RWPE2 (cell line): ENCODE measurements at regions not wholly inside any gene's neighbourhood (a gene's known extent, or its start where the extent isn't known, plus 50 kb on each side); places are given as distances from the start of the nearest gene placed in this dataset.

ENCODE experiments used
- ATAC-seq: fragments of 200-7000 bp; cut with Tn5 transposase; 3 replicates; pipeline ENCODE4 v1.9.1; 2021; ENCODE audit warnings: low read depth
- DNase-seq: peaks from one replicate; pipeline ENCODE4 v3.0.0-alpha.2; 2020; ENCODE audit warnings: low spot score
- H3K27ac ChIP-seq: fragments of 450-650 bp; 2 replicates; pipeline ENCODE4 v1.5.1; 2017; ENCODE audit warnings: mild to moderate bottlenecking; ENCODE audit not compliant: poor library complexity, severe bottlenecking
- H3K27me3 ChIP-seq: fragments of 250-450 bp; sonication (Bioruptor Pico); 2 replicates; pipeline ENCODE4 v1.5.1; 2021; ENCODE audit warnings: mild to moderate bottlenecking, moderate library complexity; ENCODE audit not compliant: insufficient read depth, poor library complexity, severe bottlenecking
- H3K36me3 ChIP-seq: fragments of 250-450 bp; sonication (Bioruptor Pico); 2 replicates; pipeline ENCODE4 v1.5.1; 2020; ENCODE audit warnings: low read depth, mild to moderate bottlenecking, moderate library complexity
- H3K4me1 ChIP-seq: fragments of 250-450 bp; sonication (Bioruptor Pico); 2 replicates; pipeline ENCODE4 v1.5.1; 2021; ENCODE audit warnings: mild to moderate bottlenecking, moderate library complexity; ENCODE audit not compliant: insufficient read depth, poor library complexity, severe bottlenecking
- H3K4me3 ChIP-seq: fragments of 250-450 bp; sonication (Bioruptor Pico); 2 replicates; pipeline ENCODE4 v1.5.1; 2021; ENCODE audit warnings: mild to moderate bottlenecking, moderate library complexity; ENCODE audit not compliant: severe bottlenecking
- H3K9me3 ChIP-seq: fragments of 250-450 bp; sonication (Bioruptor Pico); 2 replicates; pipeline ENCODE4 v1.5.1; 2021; ENCODE audit warnings: mild to moderate bottlenecking, moderate library complexity; ENCODE audit not compliant: severe bottlenecking
- CTCF ChIP-seq: fragments of 450-650 bp; IDR thresholded peaks from one replicate; pipeline ENCODE4 v1.5.1; 2017; ENCODE audit warnings: mild to moderate bottlenecking, moderate library complexity; ENCODE audit not compliant: poor library complexity, severe bottlenecking

- no peak overlapping the region for H3K4me3 ChIP-seq
- no peaks in the 10 kb centered on the region for H3K27me3 ChIP-seq
- DNase-seq (no peak), ATAC-seq (no peak)
- H3K27ac ChIP-seq, result no peak overlapping the region
- TF ChIP-seq CTCF, result no peak
- no peaks in the 10 kb centered on the region for H3K9me3 ChIP-seq
- H3K36me3 ChIP-seq, result no peaks in the 10 kb centered on the region
- H3K4me1 ChIP-seq, result no peaks in the 10 kb centered on the region
Observed at GRCh38 chr7:68564306-68565135, 1033.8 kb upstream of the AUTS2 start.

GRCh38 chr7:68571286-68571685 is 1027.0 kb upstream of the AUTS2 start:
- DNase-seq (no peak), ATAC-seq (no peak)
- no peaks in the 10 kb centered on the region for H3K4me1 ChIP-seq
- H3K27ac ChIP-seq, result no peak overlapping the region
- no peaks in the 10 kb centered on the region for H3K9me3 ChIP-seq
- H3K27me3 ChIP-seq, result no peaks in the 10 kb centered on the region
- no peak for TF ChIP-seq CTCF
- no peak overlapping the region for H3K4me3 ChIP-seq
- H3K36me3 ChIP-seq, result no peaks in the 10 kb centered on the region

GRCh38 chr7:68573271-68574005 is 1024.8 kb upstream of the AUTS2 start:
- no peak for DNase-seq

GRCh38 chr7:68576366-68576765 is 1021.9 kb upstream of the AUTS2 start:
- Histone ChIP-seq H3K4me3 (no peak overlapping the region), H3K4me1 (no peaks in the 10 kb centered on the region), H3K27ac (no peak overlapping the region), H3K36me3 (no peaks in the 10 kb centered on the region), H3K27me3 (no peaks in the 10 kb centered on the region), H3K9me3 (no peaks in the 10 kb centered on the region)
- DNase-seq (no peak), ATAC-seq (no peak)
- no peak for TF ChIP-seq CTCF

More at GRCh38 chr7:68573271-68574005, 1024.8 kb upstream of the AUTS2 start:
- H3K4me3 ChIP-seq, result no peak overlapping the region
- TF ChIP-seq CTCF, result no peak
- H3K9me3 ChIP-seq, result no peaks in the 10 kb centered on the region
- no peaks in the 10 kb centered on the region for H3K27me3 ChIP-seq
- ATAC-seq, result no peak
- H3K27ac ChIP-seq, result no peak overlapping the region
- H3K36me3 ChIP-seq, result no peaks in the 10 kb centered on the region
- no peaks in the 10 kb centered on the region for H3K4me1 ChIP-seq
